ENCODE measurements at regions not wholly inside any gene's neighbourhood (a gene's known extent, or its start where the extent isn't known, plus 50 kb on each side); places are given as distances from the start of the nearest gene placed in this dataset.

GRCh38 chr10:23892296-23892695 is 316.6 kb upstream of the KIAA1217 start:
- TF ChIP-seq CTCF (IDR thresholded peaks at IDR 0.05) (no peak), POLR2A (IDR thresholded peaks at IDR 0.05) (no peak)

All from tibial nerve (tissue), 3 donors.